ENCODE measurements at regions not wholly inside any gene's neighbourhood (a gene's known extent, or its start where the extent isn't known, plus 50 kb on each side); places are given as distances from the start of the nearest gene placed in this dataset.

DNA sequence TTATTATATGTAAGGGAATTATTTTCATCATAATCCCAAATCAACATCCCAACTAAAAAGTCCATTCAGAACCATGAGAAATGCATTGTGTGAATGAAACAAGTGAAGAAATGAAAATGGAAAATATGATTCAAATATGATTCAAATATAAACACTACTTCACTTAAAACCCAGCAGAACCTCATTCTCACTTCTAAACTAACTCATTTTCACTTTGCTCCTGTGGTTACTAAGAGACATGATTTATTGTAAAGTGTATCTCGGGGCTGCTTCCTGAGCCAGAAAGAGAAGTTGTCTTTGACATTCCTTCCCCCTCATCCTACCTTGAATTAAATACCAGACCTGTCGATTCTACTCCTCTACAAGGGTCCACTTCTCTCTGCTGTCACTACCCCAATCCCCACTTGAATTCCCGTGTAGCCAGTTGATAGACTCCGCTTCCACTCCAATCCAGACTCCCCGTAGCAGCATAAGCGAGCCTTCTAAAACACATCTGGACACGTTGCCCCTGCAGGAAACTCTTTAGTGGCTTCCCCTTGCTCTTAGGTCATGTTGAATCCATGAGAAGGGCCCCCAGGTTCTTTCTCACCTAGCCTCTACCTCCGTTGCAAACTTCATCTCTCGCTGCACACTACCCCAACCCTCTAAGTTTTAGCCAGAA, 697.0 kb upstream of the ID2 start:
- no peak for TF ChIP-seq CTCF (IDR thresholded peaks at IDR 0.05)
- no peak for TF ChIP-seq POLR2A (IDR thresholded peaks at IDR 0.05)

All from heart left ventricle (tissue), 13 donors.